ENCODE measurements at regions not wholly inside any gene's neighbourhood (a gene's known extent, or its start where the extent isn't known, plus 50 kb on each side); places are given as distances from the start of the nearest gene placed in this dataset.

GRCh38 chr5:2986301-2986700 is 234.8 kb upstream of the IRX2 start:
- H3K36me3 ChIP-seq, result no peaks in the 10 kb centered on the region
- in situ Hi-C loops (cut with MboI; ENCODE audit: low pct_ligation_motif_present in 1 of 4, low pct_unique_long_range_greater_than_20kb in 1 of 4, low sequenced_read_pairs in 3 of 4), result no loop called here
- WGBS, 2 donors (ENCODE audit: low coverage in 1 of 2), result 82 to 84% methylated on average over 5 of the region's 5 CpGs

GRCh38 chr5:2985718-2986117 is 234.2 kb upstream of the IRX2 start:
- no peak for DNase-seq
- in situ Hi-C loops (cut with MboI; ENCODE audit: low pct_ligation_motif_present in 1 of 4, low pct_unique_long_range_greater_than_20kb in 1 of 4, low sequenced_read_pairs in 3 of 4), result no loop called here

More at GRCh38 chr5:2986301-2986700, 234.8 kb upstream of the IRX2 start:
- TF ChIP-seq POLR2A (IDR thresholded peaks at IDR 0.05) (no peak), CTCF (IDR thresholded peaks at IDR 0.05) (no peak), EP300 (IDR thresholded peaks at IDR 0.05; ENCODE audit: low read depth) (no peak), POLR2AphosphoS5 (IDR thresholded peaks at IDR 0.05) (no peak)
- Histone ChIP-seq H3K27ac (no peak overlapping the region), H3K9me3 (no peaks in the 10 kb centered on the region), H3K27me3 (no peaks in the 10 kb centered on the region), H3K4me3 (no peak overlapping the region), H3K4me1 (no peaks in the 10 kb centered on the region)
- intact Hi-C loops (cut with DNase I; ENCODE audit: low total_unique reads), result no loop called here
- DNase-seq, result no peak

GRCh38 chr5:2983583-2984300 is 232.3 kb upstream of the IRX2 start:
- intact Hi-C loops (cut with DNase I; ENCODE audit: low total_unique reads) (no loop called here), in situ Hi-C loops (cut with MboI; ENCODE audit: low pct_ligation_motif_present in 1 of 4, low pct_unique_long_range_greater_than_20kb in 1 of 4, low sequenced_read_pairs in 3 of 4) (no loop called here)
- 20 to 72% methylated on average over 1 to 13 of the region's 13 CpGs for WGBS, 2 donors (ENCODE audit: low coverage in 1 of 2)
- no peak overlapping the region for H3K4me3 ChIP-seq
- H3K9me3 ChIP-seq, result no peaks in the 10 kb centered on the region
- no peak for DNase-seq
- no peaks in the 10 kb centered on the region for H3K4me1 ChIP-seq
- H3K36me3 ChIP-seq, result no peaks in the 10 kb centered on the region
- no peak overlapping the region for H3K27ac ChIP-seq
- no peaks in the 10 kb centered on the region for H3K27me3 ChIP-seq
- TF ChIP-seq POLR2AphosphoS5 (IDR thresholded peaks at IDR 0.05) (no peak), CTCF (IDR thresholded peaks at IDR 0.05) (no peak), EP300 (IDR thresholded peaks at IDR 0.05; ENCODE audit: low read depth) (no peak)

More at GRCh38 chr5:2985718-2986117, 234.2 kb upstream of the IRX2 start:
- intact Hi-C loops (cut with DNase I; ENCODE audit: low total_unique reads), result no loop called here
- no peaks in the 10 kb centered on the region for H3K9me3 ChIP-seq
- no peaks in the 10 kb centered on the region for H3K36me3 ChIP-seq
- no peaks in the 10 kb centered on the region for H3K4me1 ChIP-seq
- no peak for TF ChIP-seq POLR2A (IDR thresholded peaks at IDR 0.05)
- no peak for TF ChIP-seq POLR2AphosphoS5 (IDR thresholded peaks at IDR 0.05)
- no peak for TF ChIP-seq CTCF (IDR thresholded peaks at IDR 0.05)
- no peak for TF ChIP-seq EP300 (IDR thresholded peaks at IDR 0.05; ENCODE audit: low read depth)
- H3K27ac ChIP-seq, result no peak overlapping the region
- no peak overlapping the region for H3K4me3 ChIP-seq
- H3K27me3 ChIP-seq, result no peaks in the 10 kb centered on the region
- WGBS, 2 donors (ENCODE audit: low coverage in 1 of 2), result 51% methylated on average over 3 of the region's 3 CpGs; no CpG with 5 or more reads in 1 of the 2 donors

GRCh38 chr5:2981652-2982051 is 230.2 kb upstream of the IRX2 start:
- Histone ChIP-seq H3K27ac (no peak overlapping the region), H3K4me1 (no peaks in the 10 kb centered on the region), H3K36me3 (no peaks in the 10 kb centered on the region), H3K27me3 (no peaks in the 10 kb centered on the region), H3K4me3 (no peak overlapping the region), H3K9me3 (no peaks in the 10 kb centered on the region)
- WGBS, 2 donors (ENCODE audit: low coverage in 1 of 2), result 78 to 84% methylated on average over 8 to 9 of the region's 9 CpGs
- in situ Hi-C loops (cut with MboI; ENCODE audit: low pct_ligation_motif_present in 1 of 4, low pct_unique_long_range_greater_than_20kb in 1 of 4, low sequenced_read_pairs in 3 of 4), result no loop called here
- intact Hi-C loops (cut with DNase I; ENCODE audit: low total_unique reads), result no loop called here
- no peak for DNase-seq
- TF ChIP-seq POLR2A (IDR thresholded peaks at IDR 0.05) (no peak), POLR2AphosphoS5 (IDR thresholded peaks at IDR 0.05) (no peak), CTCF (IDR thresholded peaks at IDR 0.05) (no peak), EP300 (IDR thresholded peaks at IDR 0.05; ENCODE audit: low read depth) (no peak)

All from transverse colon (tissue), 4 donors.